Heart left ventricle (tissue), 13 donors: ENCODE measurements at regions not wholly inside any gene's neighbourhood (a gene's known extent, or its start where the extent isn't known, plus 50 kb on each side); places are given as distances from the start of the nearest gene placed in this dataset.

Source experiments
- POLR2A ChIP-seq, 2 donors: fragments of 450-650 bp; IDR thresholded peaks; one replicate each; pipeline ENCODE4 v1.6.1; 2017; ENCODE audit warnings: antibody characterized with exemption in 2 of 2, mild to moderate bottlenecking in 2 of 2, moderate library complexity in 2 of 2
- TF ChIP-seq, protein P1 (sequence below), 12 donors: fragments of 200-600 bp; sonication (generic) in 4 of 12; IDR thresholded peaks; one replicate each; pipeline versions ENCODE4 v1.5.0 to v1.8.0; 2018 to 2022; ENCODE audit warnings: antibody characterized with exemption in 12 of 12, mild to moderate bottlenecking in 5 of 12
- donor health status: ischemic (EF 13 %, LVEDD 7.1; RV severe dilation, severe dysfunction).
- donor health status: DM: no; HTN: yes; CAD: no.
- donor health status: DM: no; HTN: no; CAD: no.
- donor health status: ischemic (EF 25% LVEDD 6.9; RV normal size, moderate dysfunction).
- donor health status: ischemic (EF 25% LVEDD 5.7; RV mildly dilated, moderate dysfunction).
- donor health status: ischemic (EF 35%, LVEDD 5.7; RV mildly dilated, moderate dysfunction).
- donor health status: nonischemic (EF 11% LVEDD 7.7; RV severe dilation, severe dysfunction).
- donor health status: DM: yes; HTN: yes; CAD: no.
- donor health status: PGD.
- donor health status: ischemic (EF 29% LVEDD 5.4; RV normal size, mild dysfunction).
- donor health status: nonischemic (EF 23%, LVEDD 6.1; RV moderate dilation, normal function).

DNA sequence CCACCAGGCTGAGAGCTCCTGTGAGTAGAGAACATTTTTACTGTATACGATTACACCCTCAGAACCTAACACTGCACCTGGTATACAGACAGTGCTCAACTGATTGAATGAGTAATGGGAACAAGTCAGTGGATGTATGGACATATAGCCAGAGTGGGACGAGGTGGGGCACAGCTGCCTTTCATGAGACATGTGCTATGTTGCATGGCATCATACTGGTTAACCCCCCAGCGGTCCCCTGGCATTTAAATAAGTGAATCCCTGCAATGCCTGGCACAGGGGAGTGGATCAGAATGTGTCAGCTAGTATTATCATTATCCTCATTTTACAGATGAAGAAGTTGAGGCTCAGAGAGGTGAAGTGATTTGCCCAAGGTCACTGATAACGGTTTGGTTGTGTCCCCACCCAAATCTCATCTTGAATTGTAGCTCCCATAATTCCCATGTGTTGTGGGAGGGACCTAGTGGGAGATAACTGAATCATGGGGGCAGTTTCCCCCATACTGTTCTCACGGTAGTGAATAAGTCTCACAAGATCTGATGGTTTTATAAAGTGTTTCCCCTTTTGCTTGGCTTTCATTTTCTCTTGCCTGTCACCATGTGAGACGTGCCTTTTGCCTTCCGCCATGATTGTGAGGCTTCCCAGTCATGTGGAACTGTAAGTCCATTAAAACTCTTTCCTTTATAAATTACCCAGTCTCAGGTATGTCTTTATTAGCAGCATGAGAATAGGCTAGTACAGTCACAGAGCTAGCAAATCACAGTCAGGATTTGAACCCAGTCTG, 56.0 kb upstream of the ATP2B2 start:
- TF ChIP-seq, protein P1, sequence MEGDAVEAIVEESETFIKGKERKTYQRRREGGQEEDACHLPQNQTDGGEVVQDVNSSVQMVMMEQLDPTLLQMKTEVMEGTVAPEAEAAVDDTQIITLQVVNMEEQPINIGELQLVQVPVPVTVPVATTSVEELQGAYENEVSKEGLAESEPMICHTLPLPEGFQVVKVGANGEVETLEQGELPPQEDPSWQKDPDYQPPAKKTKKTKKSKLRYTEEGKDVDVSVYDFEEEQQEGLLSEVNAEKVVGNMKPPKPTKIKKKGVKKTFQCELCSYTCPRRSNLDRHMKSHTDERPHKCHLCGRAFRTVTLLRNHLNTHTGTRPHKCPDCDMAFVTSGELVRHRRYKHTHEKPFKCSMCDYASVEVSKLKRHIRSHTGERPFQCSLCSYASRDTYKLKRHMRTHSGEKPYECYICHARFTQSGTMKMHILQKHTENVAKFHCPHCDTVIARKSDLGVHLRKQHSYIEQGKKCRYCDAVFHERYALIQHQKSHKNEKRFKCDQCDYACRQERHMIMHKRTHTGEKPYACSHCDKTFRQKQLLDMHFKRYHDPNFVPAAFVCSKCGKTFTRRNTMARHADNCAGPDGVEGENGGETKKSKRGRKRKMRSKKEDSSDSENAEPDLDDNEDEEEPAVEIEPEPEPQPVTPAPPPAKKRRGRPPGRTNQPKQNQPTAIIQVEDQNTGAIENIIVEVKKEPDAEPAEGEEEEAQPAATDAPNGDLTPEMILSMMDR (IDR thresholded peaks at IDR 0.05): no peak
- no peak for TF ChIP-seq POLR2A (IDR thresholded peaks at IDR 0.05)
